GM12891 (cell line): ENCODE measurements at regions not wholly inside any gene's neighbourhood (a gene's known extent, or its start where the extent isn't known, plus 50 kb on each side); places are given as distances from the start of the nearest gene placed in this dataset.

Experiments used
- PAX5 ChIP-seq: IDR thresholded peaks from 2 replicates; pipeline ENCODE4 v1.6.1; 2011; ENCODE audit warnings: low read length, moderate library complexity, mild to moderate bottlenecking; ENCODE audit not compliant: insufficient read depth, severe bottlenecking
- POLR2A ChIP-seq: IDR thresholded peaks from 2 replicates; pipeline ENCODE4 v1.6.1; 2011; ENCODE audit warnings: low read depth, low read length, control low read depth
- POLR2AphosphoS5 ChIP-seq: IDR thresholded peaks from 2 replicates; pipeline ENCODE4 v1.6.1; 2011; ENCODE audit warnings: low read depth, low read length, control low read depth
- POU2F2 ChIP-seq: IDR thresholded peaks from 2 replicates; pipeline ENCODE4 v1.6.1; 2011; ENCODE audit warnings: low read depth, mild to moderate bottlenecking, control low read depth, low read length, moderate library complexity
- SPI1 ChIP-seq: IDR thresholded peaks from 2 replicates; pipeline ENCODE4 v1.6.1; 2011; ENCODE audit warnings: low read depth, low read length, control low read depth
- TAF1 ChIP-seq: IDR thresholded peaks from 2 replicates; pipeline ENCODE4 v1.6.1; 2011; ENCODE audit warnings: low read depth, low read length, control low read depth

DNA sequence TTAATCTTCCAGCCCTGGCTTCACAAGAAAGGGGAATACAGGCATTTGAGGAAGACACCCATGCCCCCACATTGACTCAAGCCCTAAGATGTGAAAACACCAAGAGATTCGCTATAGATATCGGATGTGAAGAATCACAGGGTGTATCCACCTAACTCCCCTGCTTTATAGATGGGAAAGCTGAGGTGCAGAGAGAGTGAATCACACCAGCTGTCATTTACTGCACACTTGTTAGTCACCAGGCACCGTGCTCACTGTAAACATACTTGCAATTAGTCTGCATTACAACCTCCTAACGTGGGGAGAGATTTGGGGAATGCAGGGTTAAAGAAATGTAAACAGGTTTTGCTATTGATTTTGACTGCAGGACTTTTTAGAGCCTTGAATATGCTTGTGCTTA, 325.5 kb downstream of the C16orf95 start:
- TF ChIP-seq POLR2A (no peak), POU2F2 (no peak), POLR2AphosphoS5 (no peak), SPI1 (no peak), TAF1 (no peak), PAX5 (no peak)
